Colonic mucosa (tissue), 4 donors: ENCODE measurements at regions not wholly inside any gene's neighbourhood (a gene's known extent, or its start where the extent isn't known, plus 50 kb on each side); places are given as distances from the start of the nearest gene placed in this dataset.
A peak's percentile ranks its signal among the peaks of the same experiment; 100 is the strongest.

Experiments
- DNase-seq: peaks from one replicate; pipeline ENCODE4 v3.0.0-alpha.2; 2020
- H3K27ac ChIP-seq: fragments of 200-600 bp; one replicate; pipeline ENCODE4 v1.8.0; 2021
- H3K27me3 ChIP-seq: fragments of 200-600 bp; one replicate; pipeline ENCODE4 v1.8.0; 2021
- H3K36me3 ChIP-seq: fragments of 200-600 bp; one replicate; pipeline ENCODE4 v1.8.0; 2021
- H3K4me1 ChIP-seq: fragments of 200-600 bp; one replicate; pipeline ENCODE4 v1.8.0; 2021; ENCODE audit warnings: mild to moderate bottlenecking
- H3K4me3 ChIP-seq: fragments of 200-600 bp; one replicate; pipeline ENCODE4 v1.8.0; 2021
- H3K9ac ChIP-seq, 2 donors: one replicate each; pipeline ENCODE4 v1.7.0; 2013; ENCODE audit warnings: control low read depth in 2 of 2, low read depth in 2 of 2, low read length in 2 of 2
- H3K9me3 ChIP-seq: fragments of 200-600 bp; one replicate; pipeline ENCODE4 v1.8.0; 2021
- CTCF ChIP-seq: fragments of 200-600 bp; IDR thresholded peaks from one replicate; pipeline ENCODE4 v1.8.0; 2022; ENCODE audit warnings: antibody characterized with exemption, mild to moderate bottlenecking
- intact Hi-C: fragments of 100-400 bp; cut with DNase I; formaldehyde crosslinking; loops from one replicate; pipeline ENCODE4 v1.14.1; 2022
- donor health status: healthy.
- donor health status: DM: no; HTN: no; CAD: no.
- donor health status: DM: no; HTN: no; CAD: no.

GRCh38 chr4:181138116-181138515 is 1105.1 kb upstream of the TENM3 start:
- Histone ChIP-seq H3K4me3 (no peak overlapping the region), H3K9me3 (no peaks in the 10 kb centered on the region), H3K27me3 (no peaks in the 10 kb centered on the region), H3K36me3 (no peaks in the 10 kb centered on the region), H3K4me1 (no peaks in the 10 kb centered on the region), H3K27ac (no peak overlapping the region), H3K9ac (no peak overlapping the region)
- no peak for TF ChIP-seq CTCF
- no peak for DNase-seq
- intact Hi-C loops, result no loop called here

GRCh38 chr4:181140037-181140603 is 1103.1 kb upstream of the TENM3 start:
- no peak overlapping the region for H3K27ac ChIP-seq
- no peak for TF ChIP-seq CTCF
- intact Hi-C loops, result no loop called here
- no peaks in the 10 kb centered on the region for H3K27me3 ChIP-seq
- no peaks in the 10 kb centered on the region for H3K9me3 ChIP-seq
- H3K36me3 ChIP-seq, result no peaks in the 10 kb centered on the region
- H3K4me3 ChIP-seq, result no peak overlapping the region
- no peak for DNase-seq
- no peaks in the 10 kb centered on the region for H3K4me1 ChIP-seq
- H3K9ac ChIP-seq, result no peak overlapping the region

- no peaks in the 10 kb centered on the region for H3K36me3 ChIP-seq
- peak; percentile 97 for TF ChIP-seq CTCF
- DNase-seq, result peak; percentile 71
- no peaks in the 10 kb centered on the region for H3K4me1 ChIP-seq
- no peak overlapping the region for H3K4me3 ChIP-seq
- intact Hi-C loops, result loop anchor here (2.0 kb wide), 1 partner anchor 385 kb away; no protein-coding TSS in a partner anchor
- no peaks in the 10 kb centered on the region for H3K27me3 ChIP-seq
- H3K9ac ChIP-seq, result no peak overlapping the region
- H3K9me3 ChIP-seq, result no peaks in the 10 kb centered on the region
- H3K27ac ChIP-seq, result no peak overlapping the region
Observed at GRCh38 chr4:181143250-181143854, 1099.8 kb upstream of the TENM3 start.

- no peaks in the 10 kb centered on the region for H3K36me3 ChIP-seq
- DNase-seq, result no peak
- H3K4me1 ChIP-seq, result no peaks in the 10 kb centered on the region
- intact Hi-C loops, result no loop called here
- H3K9ac ChIP-seq, result no peak overlapping the region
- TF ChIP-seq CTCF, result no peak
- H3K9me3 ChIP-seq, result no peaks in the 10 kb centered on the region
- H3K27me3 ChIP-seq, result no peaks in the 10 kb centered on the region
- H3K27ac ChIP-seq, result no peak overlapping the region
- no peak overlapping the region for H3K4me3 ChIP-seq
Observed at GRCh38 chr4:181146051-181146450, 1097.2 kb upstream of the TENM3 start.

- Histone ChIP-seq H3K9me3 (no peaks in the 10 kb centered on the region), H3K9ac (no peak overlapping the region), H3K27ac (no peak overlapping the region), H3K4me1 (no peaks in the 10 kb centered on the region), H3K4me3 (no peak overlapping the region), H3K27me3 (no peaks in the 10 kb centered on the region), H3K36me3 (no peaks in the 10 kb centered on the region)
- no peak for TF ChIP-seq CTCF
- no peak for DNase-seq
- intact Hi-C loops, result no loop called here
Observed at GRCh38 chr4:181147416-181147951, 1095.7 kb upstream of the TENM3 start.
